HCT116 (cell line): ENCODE measurements at regions not wholly inside any gene's neighbourhood (a gene's known extent, or its start where the extent isn't known, plus 50 kb on each side); places are given as distances from the start of the nearest gene placed in this dataset.

Experiments used
- ATAC-seq: fragments of 200-7000 bp; cut with Tn5 transposase; 2 replicates; pipeline ENCODE4 v1.9.1; 2020; ENCODE audit warnings: mild to moderate bottlenecking, moderate library complexity
- BruUV-seq: library from RNA; stranded (reverse); fragments of 400-500 nt; replicated peaks from 2 replicates; lab custom pipeline; 2021; lab: Mats Ljungman, UMichigan
- CTCF ChIA-PET: fragments of 300-600 bp; sonication (Branson Sonifier 250); formaldehyde crosslinking; loops from one replicate; lab custom pipeline; 2021; ENCODE audit warnings: antibody characterized with exemption; lab: Charles Lee
- POLR2A ChIA-PET: fragments of 300-600, 350-600 bp; sonication (Branson Sonifier 250); formaldehyde crosslinking; loops from one replicate; lab custom pipeline; 2021; ENCODE audit warnings: antibody characterized with exemption; lab: Charles Lee
- RAD21 ChIA-PET, 2 experiments: fragments of 300-600 bp; sonication (Branson Sonifier 250); formaldehyde crosslinking; loops; one replicate each; lab custom pipeline; 2023; ENCODE audit warnings: low total read pairs in 2 of 2; ENCODE audit not compliant: uncharacterized antibody in 2 of 2, unreplicated experiment in 2 of 2, low non-redundant PET in 1 of 2; lab: Charles Lee
- DNase-seq: peaks from one replicate; pipeline ENCODE4 v3.0.0-alpha.2; 2010; ENCODE audit warnings: low read depth, low spot score
- H2AFZ ChIP-seq: fragments of 200-600 bp; shearing (Covaris generic), sonication (generic); 2 replicates; pipeline ENCODE4 v1.6.1; 2017; ENCODE audit warnings: low read depth, mixed run types, mixed read lengths, antibody characterized with exemption, low read length; ENCODE audit not compliant: poor library complexity, severe bottlenecking
- H3K27ac ChIP-seq: 2 replicates; pipeline ENCODE4 v1.5.1; 2012; ENCODE audit warnings: low read depth, low read length
- H3K27me3 ChIP-seq: fragments of 200-600 bp; sonication (generic); 2 replicates; pipeline ENCODE4 v1.6.1; 2016; ENCODE audit warnings: mixed run types, low read length, mixed read lengths; ENCODE audit not compliant: insufficient read depth
- H3K36me3 ChIP-seq, 2 experiments: fragments of 200-500 bp in 1 of 2; fragments of 200-600 bp in 1 of 2; sonication (Bioruptor generic) in 1 of 2; sonication (generic) in 1 of 2; 2 replicates each; pipeline versions ENCODE4 v1.5.1 to v1.6.1; 2014 to 2016; ENCODE audit warnings: low read length in 2 of 2, inconsistent platforms in 1 of 2, mixed read lengths in 1 of 2, mixed run types in 1 of 2; ENCODE audit not compliant: insufficient read depth in 2 of 2, control insufficient read depth in 1 of 2
- H3K4me1 ChIP-seq, 2 experiments: fragments of 200-600 bp in 1 of 2; sonication (generic) in 1 of 2; 2 replicates each; pipeline versions ENCODE4 v1.5.1 to v1.6.1; 2012 to 2017; ENCODE audit warnings: low read length in 2 of 2, inconsistent platforms in 1 of 2, mild to moderate bottlenecking in 1 of 2, mixed read lengths in 1 of 2, mixed run types in 1 of 2, moderate library complexity in 1 of 2; ENCODE audit not compliant: insufficient read depth in 2 of 2, control insufficient read depth in 1 of 2
- H3K4me2 ChIP-seq: fragments of 200-600 bp; sonication (generic); 2 replicates; pipeline ENCODE4 v1.6.1; 2017; ENCODE audit warnings: mixed run types, low read length, mixed read lengths
- H3K4me3 ChIP-seq, 2 experiments: fragments of 200-600 bp in 1 of 2; sonication (generic) in 1 of 2; replicated peaks in 1 of 2; 2 replicates each; pipeline ENCODE4 v1.5.1; 2011 to 2016; ENCODE audit warnings: low read length in 2 of 2, control low read depth in 1 of 2, low read depth in 1 of 2, mild to moderate bottlenecking in 1 of 2, mixed read lengths in 1 of 2, mixed run types in 1 of 2
- H3K79me2 ChIP-seq: fragments of 200-600 bp; sonication (generic); 2 replicates; pipeline ENCODE4 v1.6.1; 2017; ENCODE audit warnings: mild to moderate bottlenecking, mixed run types, low read length, moderate library complexity, mixed read lengths; ENCODE audit not compliant: insufficient read depth
- H3K9ac ChIP-seq: fragments of 200-600 bp; sonication (generic); 2 replicates; pipeline ENCODE4 v1.6.1; 2016; ENCODE audit warnings: low read length, mixed read lengths
- H3K9me2 ChIP-seq: fragments of 200-600 bp; sonication (generic), shearing (Covaris generic); 2 replicates; pipeline ENCODE4 v1.6.1; 2017; ENCODE audit warnings: mixed run types, mild to moderate bottlenecking, moderate library complexity; ENCODE audit not compliant: insufficient read depth
- H3K9me3 ChIP-seq, 2 experiments: fragments of 200-500 bp in 1 of 2; fragments of 200-600 bp in 1 of 2; sonication (Bioruptor generic) in 1 of 2; sonication (generic) in 1 of 2; 2 replicates each; pipeline ENCODE4 v1.6.1; 2014 to 2017; ENCODE audit warnings: low read length in 2 of 2, mixed read lengths in 2 of 2, inconsistent platforms in 1 of 2, low read depth in 1 of 2, mild to moderate bottlenecking in 1 of 2, mixed run types in 1 of 2, moderate library complexity in 1 of 2; ENCODE audit not compliant: control insufficient read depth in 1 of 2, insufficient read depth in 1 of 2
- H4K20me1 ChIP-seq: fragments of 200-600 bp; sonication (generic), shearing (Covaris generic); 2 replicates; pipeline ENCODE4 v1.6.1; 2017; ENCODE audit warnings: mixed run types, mild to moderate bottlenecking, moderate library complexity; ENCODE audit not compliant: insufficient read depth
- CBX3 ChIP-seq: IDR thresholded peaks from 2 replicates; pipeline ENCODE4 v1.6.1; 2012; ENCODE audit warnings: low read depth
- ELF1 ChIP-seq: IDR thresholded peaks from 2 replicates; pipeline ENCODE4 v1.6.1; 2012; ENCODE audit warnings: low read depth, borderline replicate concordance
- EZH2 ChIP-seq: fragments of 200-600 bp; sonication (generic); IDR thresholded peaks from 2 replicates; pipeline ENCODE4 v1.6.1; 2017; ENCODE audit warnings: antibody characterized with exemption, mixed run types
- EZH2phosphoT487 ChIP-seq: fragments of 200-600 bp; IDR thresholded peaks from 2 replicates; pipeline ENCODE4 v1.6.1; 2018; ENCODE audit warnings: antibody characterized with exemption, borderline replicate concordance
- FOSL1 ChIP-seq: IDR thresholded peaks from 2 replicates; pipeline ENCODE4 v1.6.1; 2012; ENCODE audit warnings: low read depth
- POLR2A ChIP-seq: IDR thresholded peaks from 2 replicates; pipeline ENCODE4 v1.7.0; 2011; ENCODE audit warnings: borderline replicate concordance; ENCODE audit not compliant: insufficient read depth, insufficient read length; ENCODE audit errors: extremely low read depth
- POLR2AphosphoS5 ChIP-seq: IDR thresholded peaks from 2 replicates; pipeline ENCODE4 v1.6.1; 2011; ENCODE audit warnings: mild to moderate bottlenecking, low read depth, low read length, moderate library complexity
- RAD21 ChIP-seq: IDR thresholded peaks from 2 replicates; pipeline ENCODE4 v1.6.1; 2012; ENCODE audit warnings: low read depth, mild to moderate bottlenecking
- SRF ChIP-seq: IDR thresholded peaks from 2 replicates; pipeline ENCODE4 v1.6.1; 2012; ENCODE audit warnings: low read depth
- YY1 ChIP-seq: IDR thresholded peaks from 2 replicates; pipeline ENCODE4 v1.6.1; 2011; ENCODE audit warnings: low read length, low read depth, moderate library complexity, mild to moderate bottlenecking; ENCODE audit not compliant: insufficient replicate concordance; ENCODE audit errors: extremely low read depth
- ZFX ChIP-seq: fragments of 450-650 bp; IDR thresholded peaks from 2 replicates; pipeline ENCODE4 v1.6.1; 2017
- ZNF274 ChIP-seq: fragments of 200-500 bp; sonication (Bioruptor generic); IDR thresholded peaks from 2 replicates; pipeline ENCODE4 v1.6.1; 2014; ENCODE audit warnings: mild to moderate bottlenecking, low read depth, low read length, inconsistent platforms
- intact Hi-C: fragments of 100-400 bp; cut with micrococcal nuclease; formaldehyde crosslinking; loops from 2 replicates; pipeline ENCODE4 v1.10.0; 2022
- TF ChIP-seq, protein P1 (sequence below): IDR thresholded peaks from 2 replicates; pipeline ENCODE4 v1.6.1; 2012
- TF ChIP-seq, protein P2 (sequence below): IDR thresholded peaks from 2 replicates; pipeline ENCODE4 v1.6.1; 2011; ENCODE audit warnings: mild to moderate bottlenecking, low read length, moderate library complexity; ENCODE audit not compliant: insufficient replicate concordance; ENCODE audit errors: extremely low read depth
- TF ChIP-seq, protein P3 (sequence below): IDR thresholded peaks from 2 replicates; pipeline ENCODE4 v1.6.1; 2012; ENCODE audit warnings: low read depth
- TF ChIP-seq, protein P4 (sequence below), 3 experiments: fragments of 200-600 bp in 1 of 3; sonication (generic) in 1 of 3; IDR thresholded peaks in 2 of 3; conservative IDR thresholded peaks in 1 of 3; 2 replicates each; pipeline ENCODE4 v1.5.1; 2012 to 2017; ENCODE audit warnings: low read depth in 2 of 3, low read length in 2 of 3, antibody characterized with exemption in 1 of 3, borderline replicate concordance in 1 of 3, control low read depth in 1 of 3, mild to moderate bottlenecking in 1 of 3, mixed read lengths in 1 of 3, mixed run types in 1 of 3, moderate library complexity in 1 of 3; ENCODE audit not compliant: insufficient read depth in 1 of 3

DNA sequence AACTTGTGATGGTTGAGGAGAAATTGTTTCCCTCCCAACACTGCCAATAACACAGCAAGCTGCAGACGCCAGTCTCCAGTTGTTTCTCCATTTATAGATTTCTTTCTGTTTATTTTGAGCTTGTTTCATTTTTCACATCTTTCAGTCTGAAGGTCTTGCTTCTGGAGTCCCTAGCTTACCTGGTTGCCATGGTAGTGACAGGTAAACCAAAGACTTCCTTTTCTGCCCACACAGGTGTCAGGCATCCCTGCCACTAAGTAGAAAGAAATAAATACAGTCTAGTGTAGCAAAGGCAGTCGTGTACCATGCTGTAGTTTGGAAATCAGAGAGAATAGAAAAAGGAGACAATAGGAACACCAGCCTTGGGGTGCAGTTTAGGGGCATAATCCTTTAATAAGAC, 82.8 kb downstream of the MARCHF4 start:
- ChIA-PET CTCF (no interaction called here), POLR2A (no interaction called here), RAD21 (no interaction called here)
- H3K4me2 ChIP-seq = no peak overlapping the region
- no peak overlapping the region for H3K9ac ChIP-seq
- H3K27me3 ChIP-seq = peaks cover 28% of the 10 kb centered on the region
- ATAC-seq (no peak), DNase-seq (no peak)
- no peak overlapping the region for H2AFZ ChIP-seq
- H3K27ac ChIP-seq = no peak overlapping the region
- no peaks in the 10 kb centered on the region for H3K79me2 ChIP-seq
- H3K9me2 ChIP-seq = no peaks in the 10 kb centered on the region
- H4K20me1 ChIP-seq = no peaks in the 10 kb centered on the region
- no peaks in the 10 kb centered on the region for H3K9me3 ChIP-seq
- H3K36me3 ChIP-seq = no peaks in the 10 kb centered on the region
- no TSS peak for BruUV-seq
- H3K4me3 ChIP-seq = no peak overlapping the region
- intact Hi-C loops = no loop called here
- TF ChIP-seq SRF (no peak), ZNF274 (no peak), ZFX (no peak), YY1 (no peak), EZH2 (no peak), EZH2phosphoT487 (no peak), POLR2A (no peak), POLR2AphosphoS5 (no peak), CBX3 (no peak), RAD21 (no peak), FOSL1 (no peak), ELF1 (no peak)
- TF ChIP-seq, protein P1, sequence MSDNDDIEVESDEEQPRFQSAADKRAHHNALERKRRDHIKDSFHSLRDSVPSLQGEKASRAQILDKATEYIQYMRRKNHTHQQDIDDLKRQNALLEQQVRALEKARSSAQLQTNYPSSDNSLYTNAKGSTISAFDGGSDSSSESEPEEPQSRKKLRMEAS = no peak
- TF ChIP-seq, protein P2, sequence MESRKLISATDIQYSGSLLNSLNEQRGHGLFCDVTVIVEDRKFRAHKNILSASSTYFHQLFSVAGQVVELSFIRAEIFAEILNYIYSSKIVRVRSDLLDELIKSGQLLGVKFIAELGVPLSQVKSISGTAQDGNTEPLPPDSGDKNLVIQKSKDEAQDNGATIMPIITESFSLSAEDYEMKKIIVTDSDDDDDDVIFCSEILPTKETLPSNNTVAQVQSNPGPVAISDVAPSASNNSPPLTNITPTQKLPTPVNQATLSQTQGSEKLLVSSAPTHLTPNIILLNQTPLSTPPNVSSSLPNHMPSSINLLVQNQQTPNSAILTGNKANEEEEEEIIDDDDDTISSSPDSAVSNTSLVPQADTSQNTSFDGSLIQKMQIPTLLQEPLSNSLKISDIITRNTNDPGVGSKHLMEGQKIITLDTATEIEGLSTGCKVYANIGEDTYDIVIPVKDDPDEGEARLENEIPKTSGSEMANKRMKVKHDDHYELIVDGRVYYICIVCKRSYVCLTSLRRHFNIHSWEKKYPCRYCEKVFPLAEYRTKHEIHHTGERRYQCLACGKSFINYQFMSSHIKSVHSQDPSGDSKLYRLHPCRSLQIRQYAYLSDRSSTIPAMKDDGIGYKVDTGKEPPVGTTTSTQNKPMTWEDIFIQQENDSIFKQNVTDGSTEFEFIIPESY = no peak
- TF ChIP-seq, protein P3, sequence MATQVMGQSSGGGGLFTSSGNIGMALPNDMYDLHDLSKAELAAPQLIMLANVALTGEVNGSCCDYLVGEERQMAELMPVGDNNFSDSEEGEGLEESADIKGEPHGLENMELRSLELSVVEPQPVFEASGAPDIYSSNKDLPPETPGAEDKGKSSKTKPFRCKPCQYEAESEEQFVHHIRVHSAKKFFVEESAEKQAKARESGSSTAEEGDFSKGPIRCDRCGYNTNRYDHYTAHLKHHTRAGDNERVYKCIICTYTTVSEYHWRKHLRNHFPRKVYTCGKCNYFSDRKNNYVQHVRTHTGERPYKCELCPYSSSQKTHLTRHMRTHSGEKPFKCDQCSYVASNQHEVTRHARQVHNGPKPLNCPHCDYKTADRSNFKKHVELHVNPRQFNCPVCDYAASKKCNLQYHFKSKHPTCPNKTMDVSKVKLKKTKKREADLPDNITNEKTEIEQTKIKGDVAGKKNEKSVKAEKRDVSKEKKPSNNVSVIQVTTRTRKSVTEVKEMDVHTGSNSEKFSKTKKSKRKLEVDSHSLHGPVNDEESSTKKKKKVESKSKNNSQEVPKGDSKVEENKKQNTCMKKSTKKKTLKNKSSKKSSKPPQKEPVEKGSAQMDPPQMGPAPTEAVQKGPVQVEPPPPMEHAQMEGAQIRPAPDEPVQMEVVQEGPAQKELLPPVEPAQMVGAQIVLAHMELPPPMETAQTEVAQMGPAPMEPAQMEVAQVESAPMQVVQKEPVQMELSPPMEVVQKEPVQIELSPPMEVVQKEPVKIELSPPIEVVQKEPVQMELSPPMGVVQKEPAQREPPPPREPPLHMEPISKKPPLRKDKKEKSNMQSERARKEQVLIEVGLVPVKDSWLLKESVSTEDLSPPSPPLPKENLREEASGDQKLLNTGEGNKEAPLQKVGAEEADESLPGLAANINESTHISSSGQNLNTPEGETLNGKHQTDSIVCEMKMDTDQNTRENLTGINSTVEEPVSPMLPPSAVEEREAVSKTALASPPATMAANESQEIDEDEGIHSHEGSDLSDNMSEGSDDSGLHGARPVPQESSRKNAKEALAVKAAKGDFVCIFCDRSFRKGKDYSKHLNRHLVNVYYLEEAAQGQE = no peak
- TF ChIP-seq, protein P4, sequence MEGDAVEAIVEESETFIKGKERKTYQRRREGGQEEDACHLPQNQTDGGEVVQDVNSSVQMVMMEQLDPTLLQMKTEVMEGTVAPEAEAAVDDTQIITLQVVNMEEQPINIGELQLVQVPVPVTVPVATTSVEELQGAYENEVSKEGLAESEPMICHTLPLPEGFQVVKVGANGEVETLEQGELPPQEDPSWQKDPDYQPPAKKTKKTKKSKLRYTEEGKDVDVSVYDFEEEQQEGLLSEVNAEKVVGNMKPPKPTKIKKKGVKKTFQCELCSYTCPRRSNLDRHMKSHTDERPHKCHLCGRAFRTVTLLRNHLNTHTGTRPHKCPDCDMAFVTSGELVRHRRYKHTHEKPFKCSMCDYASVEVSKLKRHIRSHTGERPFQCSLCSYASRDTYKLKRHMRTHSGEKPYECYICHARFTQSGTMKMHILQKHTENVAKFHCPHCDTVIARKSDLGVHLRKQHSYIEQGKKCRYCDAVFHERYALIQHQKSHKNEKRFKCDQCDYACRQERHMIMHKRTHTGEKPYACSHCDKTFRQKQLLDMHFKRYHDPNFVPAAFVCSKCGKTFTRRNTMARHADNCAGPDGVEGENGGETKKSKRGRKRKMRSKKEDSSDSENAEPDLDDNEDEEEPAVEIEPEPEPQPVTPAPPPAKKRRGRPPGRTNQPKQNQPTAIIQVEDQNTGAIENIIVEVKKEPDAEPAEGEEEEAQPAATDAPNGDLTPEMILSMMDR (IDR thresholded peaks at IDR 0.05 in 2 of 3, conservative IDR thresholded peaks at IDR 0.05 in 1 of 3; ENCODE audit: borderline replicate concordance in 1 of 3, insufficient read depth in 1 of 3, low read depth in 2 of 3, low read length in 2 of 3) = no peak
- H3K4me1 ChIP-seq = peaks cover 5 to 10% of the 10 kb centered on the region in 2 experiments; a peak in 3 of 4 replicates
